ENCODE measurements at regions not wholly inside any gene's neighbourhood (a gene's known extent, or its start where the extent isn't known, plus 50 kb on each side); places are given as distances from the start of the nearest gene placed in this dataset.

- TF ChIP-seq CTCF (IDR thresholded peaks at IDR 0.05; ENCODE audit: low read depth, low read length): no peak
- TF ChIP-seq POLR2A (IDR thresholded peaks at IDR 0.05; ENCODE audit: extremely low read depth, insufficient read length): no peak
- no peak for TF ChIP-seq MAX (IDR thresholded peaks at IDR 0.05; ENCODE audit: low read depth, low read length)
- TF ChIP-seq MYC (IDR thresholded peaks at IDR 0.05; ENCODE audit: low read depth, low read length): no peak
These were observed 60.7 kb upstream of the SMOX start for GRCh38 chr20:4087923-4088322.
